CD4-positive, alpha-beta T cell treated with Interferon gamma for 1 hour (primary cell): ENCODE measurements at regions not wholly inside any gene's neighbourhood (a gene's known extent, or its start where the extent isn't known, plus 50 kb on each side); places are given as distances from the start of the nearest gene placed in this dataset.
"Not testable (repeated sequence)": the region's sequence is repeated elsewhere in the genome, so short reads cannot be mapped to it uniquely, and the experiment has no call there.

Experiments used
- DNase-seq: peaks from one replicate; pipeline ENCODE4 v3.0.0-alpha.2; 2020

DNA sequence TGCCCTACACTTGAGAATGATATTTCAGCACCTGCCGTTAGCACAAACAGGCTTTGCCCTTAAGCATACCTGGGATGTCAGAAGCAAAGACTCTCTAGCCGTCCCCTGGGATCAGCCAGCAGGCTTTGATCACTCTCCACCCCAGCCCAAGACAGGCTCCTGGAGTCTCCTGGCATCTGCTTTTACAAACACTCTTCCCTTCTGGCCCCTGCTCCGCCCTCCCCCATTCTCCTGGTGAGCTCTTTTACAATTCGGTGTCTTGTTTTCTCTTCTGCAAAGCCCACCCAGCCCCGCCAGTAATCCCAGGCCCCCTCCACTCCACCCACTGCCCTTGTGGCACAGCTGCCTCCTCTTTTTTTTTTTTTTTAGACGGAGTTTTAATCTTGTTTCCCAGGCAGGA is 50.4 kb downstream of the KATNIP start:
- no peak for DNase-seq

DNA sequence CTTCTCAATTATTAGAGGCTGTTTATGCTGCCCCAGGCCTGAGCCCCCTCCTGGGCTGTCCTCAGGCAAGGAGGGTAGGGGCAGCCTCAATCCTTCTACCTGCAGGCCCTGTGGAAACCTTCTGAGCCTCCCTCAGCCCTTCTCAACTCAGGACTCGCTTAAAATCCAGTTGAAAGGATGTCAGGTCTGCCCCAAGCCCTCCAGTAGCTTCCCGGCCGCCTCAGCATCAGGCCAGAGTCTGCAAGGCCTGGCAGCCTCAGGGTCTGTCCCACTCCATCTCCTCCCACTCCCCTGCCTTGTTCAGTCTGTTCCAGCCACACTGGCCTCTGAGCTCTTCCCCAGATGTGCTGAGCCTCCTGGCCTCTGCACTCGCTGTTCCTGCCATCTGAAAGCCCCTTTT is 52.2 kb downstream of the KATNIP start:
- DNase-seq: no peak

- DNase-seq: not testable (repeated sequence)
These were observed 55.7 kb downstream of the KATNIP start for GRCh38 chr16:27605500-27606106.

- no peak for DNase-seq
These were observed 61.4 kb downstream of the KATNIP start for GRCh38 chr16:27611340-27611739.

- no peak for DNase-seq
These were observed 63.4 kb downstream of the KATNIP start for GRCh38 chr16:27613238-27613791.

- DNase-seq: no peak
These were observed 67.7 kb downstream of the KATNIP start for GRCh38 chr16:27617665-27618064.

DNA sequence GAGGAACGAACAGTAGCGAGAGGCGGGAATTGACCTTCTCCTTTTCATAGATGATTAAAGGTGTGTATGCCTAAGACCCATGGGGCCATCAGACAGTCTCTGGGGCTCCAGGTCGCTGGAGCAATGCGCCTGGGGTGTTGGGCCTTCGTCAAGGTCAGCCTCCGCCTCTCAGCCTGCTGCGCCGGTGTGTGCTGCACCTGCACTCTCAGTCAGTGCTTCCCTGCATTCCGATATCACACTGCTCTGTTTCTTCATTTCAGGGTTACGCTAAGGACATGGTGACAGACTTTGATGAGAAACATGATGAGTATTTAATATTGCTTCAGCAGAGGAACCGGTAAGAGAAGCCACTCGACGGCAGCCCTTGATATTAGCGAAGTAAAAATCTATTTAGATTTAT is 68.2 kb downstream of the KATNIP start:
- no peak for DNase-seq

- no peak for DNase-seq
These were observed 68.8 kb downstream of the KATNIP start for GRCh38 chr16:27618606-27619327.

DNA sequence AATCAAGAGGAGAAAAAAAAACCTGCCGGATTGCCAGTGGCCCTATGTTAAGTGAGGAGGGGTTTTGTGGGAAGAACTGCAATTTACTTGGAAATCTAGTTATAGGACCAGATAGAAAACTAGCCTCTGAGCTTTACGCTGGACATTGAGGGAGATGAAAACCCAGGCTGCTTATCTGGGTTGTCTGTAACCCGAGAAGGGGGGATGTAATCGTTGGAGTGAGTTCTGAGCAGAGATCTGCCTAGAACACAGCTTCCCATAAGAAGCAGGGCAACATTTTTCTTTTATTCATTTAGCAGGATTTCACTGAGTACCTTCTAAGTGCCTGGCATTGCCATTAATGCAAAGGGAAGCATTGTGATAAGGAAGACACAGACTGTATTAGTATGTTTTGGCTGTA is 70.6 kb downstream of the KATNIP start:
- DNase-seq: no peak

- DNase-seq: no peak
These were observed 74.5 kb downstream of the KATNIP start for GRCh38 chr16:27624154-27625049.

- no peak for DNase-seq
These were observed 75.2 kb downstream of the KATNIP start for GRCh38 chr16:27625050-27625697.

DNA sequence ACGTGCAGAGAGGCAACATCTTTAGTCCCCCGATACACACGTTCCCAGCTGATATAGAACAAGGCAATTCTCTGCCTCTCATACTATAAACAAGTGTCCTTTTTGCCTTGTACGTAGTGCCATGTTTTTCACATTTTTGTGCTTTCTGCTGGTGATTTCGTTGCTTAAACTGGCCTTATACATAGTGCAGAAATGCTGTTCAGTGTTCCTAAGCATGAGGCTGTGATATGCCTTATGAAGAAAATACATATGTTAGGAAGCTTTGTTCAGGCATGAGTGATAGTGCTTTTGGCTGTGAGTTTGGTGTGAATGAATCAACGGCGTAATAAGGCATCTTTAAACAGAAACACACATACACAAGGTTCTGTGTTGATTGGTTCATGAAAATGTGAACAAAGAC is 77.2 kb downstream of the KATNIP start:
- no peak for DNase-seq

- no peak for DNase-seq
These were observed 78.4 kb downstream of the KATNIP start for GRCh38 chr16:27628241-27628942.

GRCh38 chr16:27628943-27629462 is 79.1 kb downstream of the KATNIP start:
- not testable (repeated sequence) for DNase-seq

GRCh38 chr16:27632216-27632615 is 82.3 kb downstream of the KATNIP start:
- DNase-seq: no peak

DNA sequence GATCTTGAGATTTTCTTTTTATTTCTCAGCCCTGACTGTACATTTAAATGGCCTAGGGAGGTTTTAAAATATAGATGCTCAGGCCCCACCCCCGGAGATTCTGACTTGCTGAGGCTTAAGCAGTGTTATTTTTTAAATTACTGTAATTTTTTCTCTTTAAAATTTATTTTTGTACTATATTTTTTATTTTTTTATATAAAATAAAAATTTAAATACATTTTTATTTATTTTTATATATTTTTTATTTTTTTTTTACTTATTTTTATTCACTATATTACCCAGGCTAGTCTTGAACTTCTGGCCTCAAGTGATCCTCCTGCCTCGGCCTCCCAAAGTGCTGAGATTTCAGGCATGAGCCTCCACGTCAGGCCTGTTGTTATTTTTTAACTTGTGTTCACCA is 83.3 kb downstream of the KATNIP start:
- no peak for DNase-seq

- no peak for DNase-seq
These were observed 83.8 kb downstream of the KATNIP start for GRCh38 chr16:27633721-27634120.

GRCh38 chr16:27634779-27635178 is 84.8 kb downstream of the KATNIP start:
- no peak for DNase-seq

DNA sequence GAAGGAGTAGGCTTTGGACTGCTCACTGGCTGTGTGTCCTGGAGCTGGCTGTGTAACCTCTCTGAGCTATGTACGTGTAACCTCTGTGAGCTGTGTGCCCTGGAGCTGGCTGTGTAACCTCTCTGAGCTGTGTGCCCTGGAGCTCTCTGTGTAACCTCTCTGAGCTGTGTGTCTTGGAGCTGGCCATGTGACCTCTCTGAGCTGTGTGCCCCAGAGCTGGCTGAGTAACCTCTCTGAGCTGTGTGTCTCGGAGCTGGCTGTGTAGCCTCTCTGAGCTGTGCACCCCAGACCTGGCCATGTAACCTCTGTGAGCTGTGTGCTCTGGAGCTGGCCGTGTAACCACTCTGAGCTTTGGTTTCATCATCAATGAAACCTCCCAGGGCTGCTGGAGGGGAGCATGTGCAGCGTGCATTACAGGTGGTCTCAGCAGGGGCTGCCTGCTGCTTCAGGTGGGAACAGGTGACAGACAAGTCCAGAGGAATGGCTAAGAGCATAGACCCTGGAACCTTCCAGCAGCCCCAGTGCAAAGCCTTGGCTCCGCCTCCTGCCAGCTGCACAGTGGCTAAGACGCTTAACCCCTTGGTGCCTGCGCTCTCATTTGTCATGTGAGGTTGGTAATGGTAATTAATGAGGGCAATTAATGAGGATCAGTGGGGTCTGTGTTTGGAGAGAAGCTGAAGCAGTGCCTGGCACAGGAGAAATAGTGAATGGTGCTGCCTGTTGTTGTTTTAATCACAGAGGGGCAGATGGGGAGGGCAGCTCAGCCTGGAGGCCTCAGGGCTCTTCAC is 86.7 kb downstream of the KATNIP start:
- no peak for DNase-seq

- no peak for DNase-seq
These were observed 89.1 kb downstream of the KATNIP start for GRCh38 chr16:27638833-27639560.
